HuH-7.5 (cell line): ENCODE measurements at regions not wholly inside any gene's neighbourhood (a gene's known extent, or its start where the extent isn't known, plus 50 kb on each side); places are given as distances from the start of the nearest gene placed in this dataset.

Experiments
- DNase-seq: peaks from one replicate; pipeline ENCODE4 v3.0.0; 2011; ENCODE audit warnings: low spot score

GRCh38 chr10:128976856-128977255 is 490.2 kb upstream of the MGMT start:
- no peak for DNase-seq

DNA sequence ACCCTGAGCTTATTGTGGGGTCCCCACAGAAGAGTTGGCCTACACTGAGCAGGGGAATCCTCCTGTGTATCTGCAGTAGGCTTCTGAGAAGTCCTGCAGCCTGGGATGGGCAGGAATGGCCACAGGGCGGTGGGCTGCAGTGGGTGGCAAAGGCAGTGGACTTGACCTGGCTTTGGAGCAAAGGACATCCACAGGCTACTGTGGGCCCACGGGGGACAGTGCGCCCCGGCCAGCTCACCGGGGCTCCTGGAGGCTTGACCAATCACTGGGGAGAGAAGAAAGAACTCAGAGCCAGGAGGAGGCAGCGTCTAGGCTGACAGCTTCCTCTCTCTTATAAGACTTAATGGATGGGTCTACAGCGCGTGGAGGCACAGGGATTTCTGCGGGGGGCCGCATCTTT is 488.8 kb upstream of the MGMT start:
- no peak for DNase-seq

DNA sequence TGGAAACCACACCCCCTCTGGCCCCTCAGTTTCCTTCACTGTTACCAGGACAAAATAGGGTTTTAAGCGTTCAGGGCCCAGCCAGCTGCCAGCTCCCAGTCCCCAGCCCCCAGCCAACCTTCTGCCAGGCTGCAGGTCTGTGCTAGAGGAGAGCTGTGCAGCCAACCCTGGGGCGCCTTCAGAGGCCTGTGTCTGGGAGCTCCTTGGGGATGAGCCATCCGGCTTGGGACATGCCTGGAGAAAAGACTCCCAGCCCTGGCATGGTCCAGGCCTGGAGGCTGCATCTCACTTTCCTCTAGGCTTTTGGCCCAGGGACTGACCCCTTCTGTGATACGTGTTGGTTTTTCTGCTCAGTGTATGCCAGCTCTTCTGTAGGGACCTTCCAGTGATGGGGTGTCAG is 487.6 kb upstream of the MGMT start:
- DNase-seq, result no peak

DNA sequence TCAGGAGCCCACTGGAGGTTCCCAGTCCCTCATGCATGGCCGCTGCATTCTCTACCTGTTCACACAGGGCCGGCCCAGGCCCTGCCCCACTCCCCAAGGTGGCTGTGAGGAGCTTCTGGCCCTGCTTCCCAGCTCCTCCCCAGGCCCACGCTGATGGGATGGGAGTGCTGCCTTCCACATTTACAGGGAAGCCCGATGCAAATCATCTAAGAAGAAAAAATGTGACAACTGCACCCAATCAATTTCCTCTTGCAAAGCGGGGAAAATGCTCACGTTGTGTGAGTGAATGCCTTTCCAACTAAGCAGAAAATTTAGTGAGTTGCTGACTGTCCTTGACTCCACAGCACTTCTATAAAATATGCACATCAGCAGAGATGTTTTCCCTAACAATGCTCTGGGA is 485.8 kb upstream of the MGMT start:
- no peak for DNase-seq

DNA sequence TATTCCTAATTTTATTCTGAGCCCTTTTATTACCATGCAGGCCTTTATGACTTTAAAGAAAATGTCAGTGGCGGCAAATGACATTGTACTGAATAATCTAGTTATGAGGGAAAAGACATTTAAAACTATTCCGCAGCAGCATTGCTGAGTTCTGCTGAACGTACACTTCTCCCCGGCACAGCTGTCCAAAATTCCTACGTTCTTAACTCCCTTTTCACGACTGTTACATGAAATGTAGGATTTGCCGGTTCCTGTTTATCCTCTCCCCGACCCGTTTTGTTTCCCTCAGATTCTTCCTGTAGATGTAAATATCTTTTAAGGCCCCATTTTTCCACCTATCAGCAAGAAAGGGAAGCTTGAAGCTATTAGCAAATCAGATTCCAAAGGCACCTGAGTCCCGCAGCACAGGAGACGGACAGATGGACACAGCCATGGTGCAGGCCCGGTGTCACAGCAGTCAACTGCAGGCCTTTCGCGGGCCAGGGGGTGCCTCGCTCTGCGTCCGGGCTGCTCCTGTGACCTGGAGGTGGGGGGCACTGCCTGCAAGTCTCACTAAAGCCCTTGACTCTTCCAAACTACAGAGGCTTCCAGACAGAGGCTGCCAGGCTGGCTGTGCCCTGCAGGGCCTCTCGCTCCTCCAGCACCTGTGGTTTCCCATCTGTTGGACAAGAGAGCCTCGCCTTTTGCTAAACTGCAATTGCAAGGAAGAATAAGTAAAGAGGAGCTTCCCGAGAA is 485.0 kb upstream of the MGMT start:
- no peak for DNase-seq

GRCh38 chr10:128982616-128982915 is 484.5 kb upstream of the MGMT start:
- no peak for DNase-seq

DNA sequence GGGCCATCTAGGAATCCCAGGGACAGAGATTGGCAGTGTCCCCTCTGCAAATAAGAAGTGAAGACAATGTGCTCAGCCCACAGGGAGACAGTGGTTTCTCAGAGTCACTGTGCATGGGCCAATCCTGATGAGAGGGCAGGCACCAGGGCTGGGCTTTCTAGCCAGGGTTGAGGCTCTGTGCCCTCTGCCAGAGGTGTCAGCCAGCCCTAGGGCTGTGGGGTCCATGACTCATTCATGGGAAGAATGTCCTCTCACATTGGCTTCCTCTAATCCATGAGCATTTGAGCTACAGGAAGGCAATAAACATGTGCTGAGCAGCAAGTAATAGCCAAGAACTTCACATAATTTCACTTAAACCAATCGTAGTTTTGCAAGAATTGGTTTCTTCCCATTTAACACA is 482.0 kb upstream of the MGMT start:
- DNase-seq, result no peak

- DNase-seq, result no peak
These were observed 476.1 kb upstream of the MGMT start for GRCh38 chr10:128990986-128991385.

- no peak for DNase-seq
These were observed 474.3 kb upstream of the MGMT start for GRCh38 chr10:128992770-128993169.

DNA sequence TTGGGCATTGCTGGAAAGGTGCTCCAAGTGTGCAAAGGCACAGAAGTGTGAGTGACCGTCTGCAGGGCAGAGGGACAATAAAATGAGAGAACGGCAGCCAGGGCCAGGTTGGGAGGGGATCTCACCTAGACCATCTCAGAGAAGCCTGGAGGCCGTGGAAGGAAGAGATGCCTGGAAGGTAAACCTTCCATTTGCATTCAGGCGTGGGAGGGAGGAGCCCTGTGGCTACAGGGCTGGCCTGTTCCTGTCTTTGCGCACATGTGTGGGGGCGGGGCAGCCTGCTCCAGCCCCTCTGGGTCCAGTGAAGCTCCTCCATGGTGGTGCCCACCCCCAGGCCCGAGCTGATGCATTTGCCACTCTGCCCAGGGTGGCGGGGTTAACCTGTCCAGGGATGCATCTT is 473.6 kb upstream of the MGMT start:
- no peak for DNase-seq

DNA sequence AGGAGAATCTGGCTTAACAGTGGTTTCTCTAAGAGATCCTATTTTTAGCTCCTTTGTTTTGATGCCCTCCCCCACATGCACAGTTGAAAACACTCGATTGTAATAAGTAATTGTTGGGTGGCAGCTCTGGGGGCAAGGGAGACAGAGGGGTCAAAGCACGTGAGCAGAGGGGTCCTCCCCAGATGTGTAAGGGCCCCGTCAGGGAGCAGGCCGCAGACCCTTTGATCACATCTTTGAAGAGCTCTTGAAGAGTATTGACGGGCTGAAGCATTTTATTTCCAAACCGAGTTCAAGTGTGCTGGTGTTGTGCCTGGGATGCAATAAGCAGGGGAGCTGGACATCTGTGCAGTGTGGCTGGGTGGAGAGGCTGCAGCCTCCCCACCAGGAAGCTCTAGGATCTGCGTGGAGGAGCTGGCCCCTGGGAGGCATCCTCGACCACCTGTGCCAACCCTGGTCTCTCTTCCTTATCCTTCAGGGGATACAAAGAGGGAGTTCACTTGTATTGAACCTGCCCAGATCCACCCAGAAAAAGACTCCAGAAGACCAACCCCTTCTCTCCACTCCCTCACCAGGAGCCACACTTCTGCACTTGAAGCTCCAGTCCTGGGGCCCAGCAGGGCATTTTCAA is 473.0 kb upstream of the MGMT start:
- no peak for DNase-seq

DNA sequence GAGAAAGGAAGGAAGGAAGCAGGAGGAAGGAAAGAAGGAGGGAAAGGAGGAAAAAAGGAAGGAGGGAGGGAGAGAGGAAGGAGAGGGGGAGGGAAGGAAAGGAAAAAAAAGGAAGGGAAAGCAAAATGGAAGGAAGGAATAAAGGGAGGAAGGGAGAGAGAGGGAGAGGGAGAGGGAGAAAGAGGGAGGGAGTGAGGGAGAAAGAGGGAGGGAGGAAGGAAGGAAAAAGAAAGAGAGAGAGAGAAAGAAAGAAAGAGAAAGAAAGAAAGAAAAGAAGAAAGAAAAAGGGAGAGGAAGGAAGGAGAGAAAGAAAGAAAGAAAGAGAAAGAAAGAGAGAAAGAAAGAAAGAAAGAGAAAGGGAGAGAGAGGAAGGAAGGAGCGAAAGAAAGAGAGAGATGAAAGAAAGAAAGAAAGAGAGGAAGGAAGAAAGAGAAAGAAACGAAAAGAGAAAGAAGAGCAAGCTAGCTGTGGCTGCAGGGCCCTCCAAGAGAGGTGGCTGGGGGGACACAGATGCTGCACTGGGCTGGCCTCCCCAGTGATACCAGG is 472.4 kb upstream of the MGMT start:
- DNase-seq, result no peak

GRCh38 chr10:128995676-128996075 is 471.4 kb upstream of the MGMT start:
- no peak for DNase-seq

DNA sequence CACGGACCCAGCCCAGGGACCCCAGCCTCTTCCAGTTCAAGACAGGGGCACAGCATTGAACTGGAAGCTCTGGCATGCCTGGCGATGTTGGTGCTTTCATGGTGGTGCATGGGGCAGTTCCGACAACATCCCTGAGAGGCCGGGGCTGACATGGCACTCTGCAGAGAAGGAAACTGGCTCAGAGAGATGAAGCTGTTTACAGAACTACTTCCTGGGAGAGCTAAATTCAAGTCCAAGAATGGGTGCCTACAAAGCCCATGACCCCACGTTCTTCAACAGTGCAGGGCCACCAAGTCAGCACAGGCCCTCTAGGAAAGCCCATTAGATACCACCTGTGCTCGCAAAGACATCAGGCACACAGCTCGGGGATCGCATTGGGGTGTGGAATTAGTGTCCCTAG is 470.9 kb upstream of the MGMT start:
- DNase-seq, result no peak

DNA sequence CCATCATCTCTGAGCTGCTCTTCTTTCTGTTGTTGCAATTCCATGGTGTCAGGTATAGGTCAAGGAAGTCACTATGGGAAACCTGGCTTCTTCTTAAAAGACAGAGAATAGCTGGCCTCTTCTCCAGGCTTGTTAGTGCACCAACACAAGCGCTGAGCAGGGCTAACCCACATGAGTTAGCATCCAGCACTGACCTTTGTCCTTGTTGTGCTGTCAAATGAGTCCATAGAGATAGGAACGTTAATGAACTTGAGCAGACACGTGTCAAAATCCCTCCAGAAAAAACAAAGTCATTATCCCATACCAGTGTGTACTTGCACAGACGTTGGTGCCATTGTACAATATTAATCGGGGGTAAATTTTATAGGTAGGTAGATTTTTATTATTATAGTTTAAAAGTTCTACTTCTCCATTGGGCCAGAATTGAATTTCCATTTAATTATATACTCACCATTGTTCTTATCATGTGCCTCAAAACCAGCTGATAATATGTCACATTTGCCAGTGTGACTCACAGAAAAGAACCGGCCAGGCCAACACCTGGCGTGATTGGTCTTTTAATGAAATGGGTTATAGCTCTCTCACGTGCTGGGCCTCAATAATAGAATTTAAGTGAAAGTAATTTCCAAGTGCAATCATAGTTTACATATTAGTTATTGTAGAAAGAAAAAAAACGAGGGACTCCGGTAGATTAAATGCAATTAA is 468.8 kb upstream of the MGMT start:
- no peak for DNase-seq

- no peak for DNase-seq
These were observed 462.6 kb upstream of the MGMT start for GRCh38 chr10:129004398-129004797.

DNA sequence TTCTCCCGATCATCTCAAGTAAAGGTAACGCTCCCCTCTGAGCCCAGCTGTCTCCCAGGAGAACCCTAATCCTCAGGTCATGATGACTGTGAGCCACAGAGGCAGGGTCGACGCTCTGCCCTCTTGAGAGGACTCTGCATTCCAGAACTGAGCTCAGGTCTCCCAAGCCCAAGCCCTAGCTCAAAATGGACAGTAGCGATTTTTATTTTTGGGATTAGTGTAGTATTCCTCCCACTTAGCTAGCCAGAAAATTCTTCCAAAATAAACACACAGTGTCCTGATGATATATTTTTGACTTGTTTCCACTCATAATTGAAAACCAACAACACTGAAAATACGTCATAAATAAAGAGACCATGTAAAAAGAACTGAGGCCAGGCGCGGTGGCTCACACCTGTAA is 462.0 kb upstream of the MGMT start:
- DNase-seq, result no peak

- DNase-seq, result no peak
These were observed 461.2 kb upstream of the MGMT start for GRCh38 chr10:129005804-129006203.

- DNase-seq, result no peak
These were observed 448.5 kb upstream of the MGMT start for GRCh38 chr10:129018511-129018910.

GRCh38 chr10:129020651-129021330 is 446.2 kb upstream of the MGMT start:
- DNase-seq, result no peak

GRCh38 chr10:129021594-129022304 is 445.3 kb upstream of the MGMT start:
- no peak for DNase-seq

GRCh38 chr10:129023082-129023481 is 444.0 kb upstream of the MGMT start:
- DNase-seq, result no peak
